ENCODE measurements at regions not wholly inside any gene's neighbourhood (a gene's known extent, or its start where the extent isn't known, plus 50 kb on each side); places are given as distances from the start of the nearest gene placed in this dataset.
"Not testable (repeated sequence)": the region's sequence is repeated elsewhere in the genome, so short reads cannot be mapped to it uniquely, and the experiment has no call there.

DNA sequence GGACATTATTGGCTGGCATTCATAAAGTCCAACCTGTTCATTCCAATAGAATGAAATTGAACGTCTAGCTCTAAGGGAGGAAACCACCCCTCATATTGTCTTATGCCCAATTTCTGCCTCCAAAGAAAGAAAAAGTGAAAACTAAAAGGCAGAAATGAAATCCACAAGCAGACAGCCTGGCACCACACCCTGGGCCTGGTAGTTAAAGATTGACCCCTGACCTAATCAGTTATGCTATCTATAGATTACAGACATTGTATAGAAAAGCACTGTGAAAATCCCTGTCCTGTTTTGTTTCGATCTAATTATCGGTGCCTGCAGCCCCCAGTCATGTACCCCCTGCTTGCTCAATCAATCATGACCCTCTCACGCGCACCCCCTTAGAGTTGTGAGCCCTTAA is 54.3 kb upstream of the ATP1B1 start:
- DNase-seq (ENCODE audit: low read depth) = not testable (repeated sequence)

DNA sequence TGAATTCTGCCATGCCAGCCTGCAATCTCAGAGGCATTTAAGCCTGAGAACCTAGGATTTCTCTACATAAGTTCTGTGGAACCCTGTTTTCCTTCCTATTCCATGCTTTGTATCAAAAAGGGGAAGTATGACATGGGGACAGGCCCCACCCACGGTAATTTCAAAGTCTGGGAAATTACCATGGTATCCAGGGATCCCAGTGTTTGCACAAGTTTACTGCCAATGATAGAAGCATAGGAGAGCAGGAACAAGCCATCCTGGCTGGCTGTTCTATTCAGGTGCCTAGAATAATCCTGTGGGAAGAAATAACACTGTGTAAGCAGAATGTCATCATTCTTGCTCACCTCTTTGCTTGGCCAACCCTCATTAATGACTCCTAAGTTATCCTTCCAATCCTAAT is 53.8 kb upstream of the ATP1B1 start:
- no peak for DNase-seq (ENCODE audit: low read depth)

DNA sequence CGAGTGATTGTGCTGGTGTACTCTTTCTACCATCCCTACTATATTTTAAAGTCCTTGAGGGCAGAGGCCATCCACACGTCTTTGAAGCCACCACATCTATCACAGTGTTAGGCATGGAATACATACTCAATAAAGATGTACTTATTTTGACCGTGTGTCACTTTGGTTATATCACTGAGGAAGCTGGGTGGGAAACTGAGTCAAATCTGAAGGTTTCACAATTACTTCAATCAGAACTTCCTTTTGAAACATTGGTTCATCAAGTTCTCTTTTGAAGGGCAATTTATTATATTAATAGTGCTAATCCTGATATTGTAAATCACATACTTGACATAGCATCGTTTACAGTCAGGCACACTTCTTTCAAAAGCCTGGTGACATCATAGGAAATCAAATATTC is 53.3 kb upstream of the ATP1B1 start:
- no peak for DNase-seq (ENCODE audit: low read depth)

Data from forelimb muscle (tissue), 1 donor.